ENCODE measurements at regions not wholly inside any gene's neighbourhood (a gene's known extent, or its start where the extent isn't known, plus 50 kb on each side); places are given as distances from the start of the nearest gene placed in this dataset. TPM values are rescaled to one million over a fixed set of nuclear protein-coding genes. Genes with fewer than 3 reads are reported as not detected.

Small RNAs in the stretch of these regions (small RNA-seq; reads per million reads assigned to genes)
- not detected for gene RF00263 (ENCODE audit: insufficient read depth)
- gene RF00411 (ENCODE audit: insufficient read depth): not detected
- not detected for gene RF00440 (ENCODE audit: insufficient read depth)
- not detected for gene RF02271 (ENCODE audit: insufficient read depth)
- not detected for gene RPL18AP17 (ENCODE audit: insufficient read depth)

Measured in neuronal stem cell (in vitro differentiated cells).